H1 (cell line): ENCODE measurements at regions not wholly inside any gene's neighbourhood (a gene's known extent, or its start where the extent isn't known, plus 50 kb on each side); places are given as distances from the start of the nearest gene placed in this dataset.

Experiments used
- CTCF ChIA-PET: fragments of 300-600 bp; sonication (Branson Sonifier 250); formaldehyde crosslinking; loops from one replicate; lab custom pipeline; 2021; ENCODE audit not compliant: partially characterized antibody; lab: Charles Lee
- POLR2A ChIA-PET: fragments of 300-600 bp; sonication (Branson Sonifier 250); formaldehyde crosslinking; loops from one replicate; lab custom pipeline; 2021; ENCODE audit warnings: inconsistent platforms; ENCODE audit not compliant: partially characterized antibody; lab: Charles Lee
- DNase-seq, 2 experiments: peaks; one replicate each; pipeline versions ENCODE4 v3.0.0 to v3.0.0-alpha.2; 2010 to 2022; ENCODE audit warnings: low spot score in 2 of 2, low read depth in 1 of 2, mixed read lengths in 1 of 2
- FAIRE-seq: peaks from 2 replicates; lab custom pipeline; 2011; peaks lifted over from hg19 to GRCh38; lab: Jason Lieb, UNC
- H2AFZ ChIP-seq: 2 replicates; pipeline ENCODE4 v1.8.1; 2012; ENCODE audit warnings: low read length, inconsistent platforms
- H2AK5ac ChIP-seq: 2 replicates; pipeline ENCODE4 v1.6.1; 2013; ENCODE audit warnings: low read depth, low read length
- H2BK120ac ChIP-seq: replicated peaks from 2 replicates; pipeline ENCODE3; 2013; ENCODE audit warnings: low read depth, low read length, inconsistent platforms
- H2BK12ac ChIP-seq: 2 replicates; pipeline ENCODE4 v1.6.1; 2013; ENCODE audit warnings: low read depth, low read length
- H2BK15ac ChIP-seq: 2 replicates; pipeline ENCODE4 v1.6.1; 2013; ENCODE audit warnings: low read length
- H2BK20ac ChIP-seq: 2 replicates; pipeline ENCODE4 v1.6.1; 2013; ENCODE audit warnings: low read length
- H2BK5ac ChIP-seq: 2 replicates; pipeline ENCODE4 v1.6.1; 2013; ENCODE audit warnings: low read depth, low read length
- H3K14ac ChIP-seq: 2 replicates; pipeline ENCODE4 v1.6.1; 2013; ENCODE audit warnings: inconsistent platforms; ENCODE audit not compliant: insufficient read length
- H3K18ac ChIP-seq: 2 replicates; pipeline ENCODE4 v1.6.1; 2013; ENCODE audit warnings: low read length; ENCODE audit errors: extremely low read depth
- H3K23ac ChIP-seq: 2 replicates; pipeline ENCODE4 v1.6.1; 2013; ENCODE audit warnings: inconsistent platforms; ENCODE audit not compliant: insufficient read length
- H3K23me2 ChIP-seq: 2 replicates; pipeline ENCODE4 v1.6.1; 2013; ENCODE audit warnings: low read depth, low read length
- H3K27ac ChIP-seq: 2 replicates; pipeline ENCODE4 v1.6.1; 2011; ENCODE audit warnings: low read depth, low read length, inconsistent platforms
- H3K27me3 ChIP-seq, 4 experiments: replicated peaks in 1 of 4; 1 replicate in 1 of 4; 2 replicates in 3 of 4; pipeline versions ENCODE4 v1.6.1 to v1.8.1; 2011 to 2013; ENCODE audit warnings: low read length in 3 of 4, mild to moderate bottlenecking in 3 of 4, inconsistent platforms in 2 of 4, mixed read lengths in 2 of 4, moderate library complexity in 1 of 4; ENCODE audit not compliant: control insufficient read depth in 3 of 4, insufficient read depth in 3 of 4; ENCODE audit errors: extremely low read depth in 1 of 4
- H3K36me3 ChIP-seq, 4 experiments: 2 replicates each; pipeline versions ENCODE4 v1.6.1 to v1.8.1; 2011 to 2013; ENCODE audit warnings: mild to moderate bottlenecking in 4 of 4, low read length in 3 of 4, moderate library complexity in 2 of 4, control low read depth in 1 of 4, inconsistent platforms in 1 of 4; ENCODE audit not compliant: insufficient read depth in 4 of 4, control insufficient read depth in 2 of 4
- H3K4ac ChIP-seq: replicated peaks from 2 replicates; pipeline ENCODE3; 2013; ENCODE audit warnings: low read length, low read depth, mixed read lengths, inconsistent platforms; ENCODE audit not compliant: insufficient read length
- H3K4me1 ChIP-seq, 4 experiments: replicated peaks in 1 of 4; 1 replicate in 1 of 4; 2 replicates in 3 of 4; pipeline versions ENCODE4 v1.6.1 to v1.8.1; 2011 to 2013; ENCODE audit warnings: low read length in 3 of 4, inconsistent platforms in 2 of 4, mixed read lengths in 1 of 4; ENCODE audit not compliant: insufficient read depth in 4 of 4, control insufficient read depth in 3 of 4
- H3K4me2 ChIP-seq, 2 experiments: 2 replicates each; pipeline versions ENCODE4 v1.6.1 to v1.8.1; 2011 to 2013; ENCODE audit warnings: low read depth in 2 of 2, low read length in 2 of 2, control low read depth in 1 of 2, inconsistent platforms in 1 of 2, mild to moderate bottlenecking in 1 of 2; ENCODE audit not compliant: insufficient read depth in 1 of 2
- H3K4me3 ChIP-seq, 4 experiments: fragments of 200-600, 300-600 bp in 1 of 4; sonication (generic), shearing (Covaris generic), sonication (Bioruptor Twin) in 1 of 4; 2 replicates each; pipeline versions ENCODE4 v1.5.1 to v1.8.1; 2011 to 2016; ENCODE audit warnings: low read length in 4 of 4, low read depth in 3 of 4, control low read depth in 2 of 4, inconsistent platforms in 2 of 4, mild to moderate bottlenecking in 2 of 4, mixed read lengths in 1 of 4, moderate library complexity in 1 of 4; ENCODE audit not compliant: insufficient read depth in 2 of 4; ENCODE audit errors: extremely low read depth in 1 of 4
- H3K56ac ChIP-seq: replicated peaks from 2 replicates; pipeline ENCODE3; 2013; ENCODE audit warnings: low read depth, mild to moderate bottlenecking, mixed read lengths, low read length, inconsistent platforms; ENCODE audit not compliant: insufficient read length
- H3K79me1 ChIP-seq: 2 replicates; pipeline ENCODE4 v1.6.1; 2013; ENCODE audit warnings: low read depth, low read length, control low read depth
- H3K79me2 ChIP-seq, 2 experiments: 2 replicates each; pipeline versions ENCODE4 v1.6.1 to v1.8.1; 2012 to 2013; ENCODE audit warnings: low read length in 2 of 2, mild to moderate bottlenecking in 2 of 2, inconsistent platforms in 1 of 2; ENCODE audit not compliant: insufficient read depth in 2 of 2, control insufficient read depth in 1 of 2
- H3K9ac ChIP-seq, 4 experiments: replicated peaks in 1 of 4; 1 replicate in 1 of 4; 2 replicates in 3 of 4; pipeline versions ENCODE4 v1.6.1 to v1.8.1; 2011 to 2013; ENCODE audit warnings: low read depth in 3 of 4, low read length in 3 of 4, control low read depth in 2 of 4, mild to moderate bottlenecking in 2 of 4, moderate library complexity in 2 of 4, inconsistent platforms in 1 of 4; ENCODE audit errors: extremely low read depth in 1 of 4
- H3K9me3 ChIP-seq, 2 experiments: 2 replicates each; pipeline versions ENCODE4 v1.6.1 to v1.8.1; 2012 to 2013; ENCODE audit warnings: mild to moderate bottlenecking in 2 of 2, moderate library complexity in 2 of 2, control low read depth in 1 of 2, inconsistent platforms in 1 of 2, low read depth in 1 of 2, low read length in 1 of 2, mixed read lengths in 1 of 2; ENCODE audit not compliant: insufficient read depth in 2 of 2
- H4K20me1 ChIP-seq, 2 experiments: replicated peaks in 1 of 2; 2 replicates each; pipeline versions ENCODE3 to v1.8.1; 2011 to 2013; ENCODE audit warnings: inconsistent platforms in 2 of 2, low read length in 2 of 2, mild to moderate bottlenecking in 1 of 2; ENCODE audit not compliant: insufficient read depth in 2 of 2, control insufficient read depth in 1 of 2
- H4K5ac ChIP-seq: 2 replicates; pipeline ENCODE4 v1.6.1; 2013; ENCODE audit warnings: low read length, low read depth, mixed read lengths, inconsistent platforms; ENCODE audit not compliant: insufficient read length
- H4K8ac ChIP-seq: 2 replicates; pipeline ENCODE4 v1.8.0; 2013; ENCODE audit warnings: mild to moderate bottlenecking, moderate library complexity, low read length, inconsistent platforms; ENCODE audit not compliant: insufficient read depth; ENCODE audit errors: extremely low read depth
- H4K91ac ChIP-seq: replicated peaks from 2 replicates; pipeline ENCODE3; 2013; ENCODE audit warnings: low read length, mixed read lengths, inconsistent platforms; ENCODE audit not compliant: insufficient read length
- ASH2L ChIP-seq: fragments of 200-600, 300-600 bp; sonication (generic); IDR thresholded peaks from one replicate; pipeline ENCODE4 v1.7.1; 2017; ENCODE audit warnings: low read length
- BACH1 ChIP-seq: IDR thresholded peaks from 2 replicates; pipeline ENCODE4 v1.6.1; 2012; ENCODE audit warnings: low read length, improper control_type of control experiment
- CBX8 ChIP-seq: fragments of 300-800, 300-1000 bp; sonication (generic); IDR thresholded peaks from 2 replicates; pipeline ENCODE4 v1.7.1; 2016; ENCODE audit warnings: low read depth, low read length, borderline replicate concordance
- CHD2 ChIP-seq: IDR thresholded peaks from 2 replicates; pipeline ENCODE4 v1.6.1; 2012; ENCODE audit warnings: low read length, improper control_type of control experiment
- CREB1 ChIP-seq: IDR thresholded peaks from 2 replicates; pipeline ENCODE4 v1.6.1; 2012; ENCODE audit warnings: inconsistent platforms
- CTBP2 ChIP-seq: IDR thresholded peaks from 2 replicates; pipeline ENCODE4 v1.7.0; 2011; ENCODE audit warnings: borderline replicate concordance, mild to moderate bottlenecking, moderate library complexity, mixed read lengths, low read length; ENCODE audit not compliant: insufficient read depth, insufficient read length
- EGR1 ChIP-seq: IDR thresholded peaks from 2 replicates; pipeline ENCODE4 v1.6.1; 2011; ENCODE audit warnings: low read depth, low read length, borderline replicate concordance
- HDAC6 ChIP-seq: IDR thresholded peaks from one replicate; pipeline ENCODE4 v1.7.1; 2012; ENCODE audit warnings: low read depth, mild to moderate bottlenecking, inconsistent platforms, low read length, moderate library complexity
- JUND ChIP-seq: IDR thresholded peaks from 2 replicates; pipeline ENCODE4 v1.6.1; 2011; ENCODE audit warnings: mild to moderate bottlenecking, improper control_type of control experiment, low read length
- KDM1A ChIP-seq: fragments of 200-600, 300-600 bp; sonication (generic); IDR thresholded peaks from 2 replicates; pipeline ENCODE4 v1.7.1; 2016; ENCODE audit warnings: mild to moderate bottlenecking, low read length, borderline replicate concordance
- POU5F1 ChIP-seq: IDR thresholded peaks from 2 replicates; pipeline ENCODE4 v1.6.1; 2011; ENCODE audit warnings: low read depth, mild to moderate bottlenecking, low read length, moderate library complexity
- SIRT6 ChIP-seq: IDR thresholded peaks from one replicate; pipeline ENCODE4 v1.7.1; 2012; ENCODE audit warnings: low read length, inconsistent platforms
- SRF ChIP-seq: IDR thresholded peaks from 2 replicates; pipeline ENCODE4 v1.6.1; 2011; ENCODE audit warnings: mild to moderate bottlenecking, low read depth, low read length, moderate library complexity
- TCF12 ChIP-seq: IDR thresholded peaks from 2 replicates; pipeline ENCODE4 v1.6.1; 2011; ENCODE audit warnings: low read depth, mild to moderate bottlenecking, low read length
- WGBS, 2 experiments: shearing (Covaris generic) in 1 of 2; methylation state at CpG; one replicate each; pipeline versions ENCODE4 v1.1.6 to v1.1.7; 2013 to 2015; ENCODE audit warnings: low lambda C conversion rate in 2 of 2, mixed read lengths in 2 of 2, inconsistent platforms in 1 of 2, low coverage in 1 of 2, missing lambda C conversion rate in 1 of 2; ENCODE audit not compliant: insufficient replicate concordance in 2 of 2, insufficient coverage in 1 of 2, insufficient read length in 1 of 2; ENCODE audit errors: extremely low coverage in 1 of 2, missing lambda C conversion rate in 1 of 2; 5-methylcytosine and 5-hydroxymethylcytosine counted together
- TF ChIP-seq, protein P1 (sequence below): IDR thresholded peaks from 2 replicates; pipeline ENCODE4 v1.6.1; 2012; ENCODE audit warnings: inconsistent platforms
- TF ChIP-seq, protein P2 (sequence below): IDR thresholded peaks from 2 replicates; pipeline ENCODE4 v1.6.1; 2011; ENCODE audit warnings: low read depth, mild to moderate bottlenecking, low read length; ENCODE audit not compliant: insufficient read depth

DNA sequence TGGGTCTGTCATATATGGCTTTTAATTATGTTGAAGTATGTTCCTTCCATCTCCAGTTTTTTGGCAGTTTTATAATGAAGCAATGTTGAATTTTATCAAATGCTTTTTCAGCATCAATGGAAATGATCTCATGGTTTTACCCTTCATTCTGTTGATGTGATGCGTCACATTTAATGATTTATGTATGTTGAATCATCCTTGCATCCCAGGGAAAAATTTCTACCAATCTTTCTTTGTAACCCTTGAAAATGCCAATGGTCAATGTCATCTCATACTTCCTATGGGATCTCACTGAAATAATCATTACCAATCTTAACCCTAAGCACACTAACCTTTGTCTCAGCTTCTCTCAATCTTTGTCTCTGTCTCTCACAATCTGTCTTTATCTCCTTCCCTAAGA is 1004.0 kb downstream of the KCNT2 start:
- no peak overlapping the region for H3K4ac ChIP-seq
- H3K79me2 ChIP-seq = no peaks in the 10 kb centered on the region
- no peak overlapping the region for H4K91ac ChIP-seq
- no peak overlapping the region for H4K5ac ChIP-seq
- H4K20me1 ChIP-seq = no peaks in the 10 kb centered on the region
- H2AK5ac ChIP-seq = no peak overlapping the region
- H2BK20ac ChIP-seq = no peak overlapping the region
- H3K14ac ChIP-seq = no peak overlapping the region
- ChIA-PET CTCF (no interaction called here), POLR2A (no interaction called here)
- H3K9ac ChIP-seq = no peak overlapping the region
- H4K8ac ChIP-seq = no peak overlapping the region
- no peaks in the 10 kb centered on the region for H3K23me2 ChIP-seq
- no peak overlapping the region for H2BK15ac ChIP-seq
- no peaks in the 10 kb centered on the region for H3K27me3 ChIP-seq
- H3K4me2 ChIP-seq = no peak overlapping the region
- H3K18ac ChIP-seq = no peak overlapping the region
- H2BK120ac ChIP-seq = no peak overlapping the region
- no peak overlapping the region for H3K56ac ChIP-seq
- H2BK5ac ChIP-seq = no peak overlapping the region
- FAIRE-seq = no peak
- no peaks in the 10 kb centered on the region for H3K79me1 ChIP-seq
- H3K27ac ChIP-seq = no peak overlapping the region
- no peaks in the 10 kb centered on the region for H3K9me3 ChIP-seq
- 93% methylated on average over 1 of the region's 1 CpG; no CpG with 5 or more reads in 1 of the 2 experiments for WGBS, 2 experiments
- no peak overlapping the region for H2AFZ ChIP-seq
- DNase-seq = no peak
- H3K23ac ChIP-seq = no peak overlapping the region
- H3K4me1 ChIP-seq = no peaks in the 10 kb centered on the region
- H3K4me3 ChIP-seq = no peak overlapping the region
- no peaks in the 10 kb centered on the region for H3K36me3 ChIP-seq
- no peak overlapping the region for H2BK12ac ChIP-seq
- TF ChIP-seq SRF (no peak), KDM1A (no peak), SIRT6 (no peak), CTBP2 (no peak), CBX8 (no peak), ASH2L (no peak), POU5F1 (no peak), JUND (no peak), TCF12 (no peak), CHD2 (no peak), HDAC6 (no peak), CREB1 (no peak), BACH1 (no peak), EGR1 (no peak)
- TF ChIP-seq, protein P1, sequence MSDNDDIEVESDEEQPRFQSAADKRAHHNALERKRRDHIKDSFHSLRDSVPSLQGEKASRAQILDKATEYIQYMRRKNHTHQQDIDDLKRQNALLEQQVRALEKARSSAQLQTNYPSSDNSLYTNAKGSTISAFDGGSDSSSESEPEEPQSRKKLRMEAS = no peak
- TF ChIP-seq, protein P2, sequence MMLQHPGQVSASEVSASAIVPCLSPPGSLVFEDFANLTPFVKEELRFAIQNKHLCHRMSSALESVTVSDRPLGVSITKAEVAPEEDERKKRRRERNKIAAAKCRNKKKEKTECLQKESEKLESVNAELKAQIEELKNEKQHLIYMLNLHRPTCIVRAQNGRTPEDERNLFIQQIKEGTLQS = no peak
